ENCODE measurements at regions not wholly inside any gene's neighbourhood (a gene's known extent, or its start where the extent isn't known, plus 50 kb on each side); places are given as distances from the start of the nearest gene placed in this dataset.

DNA sequence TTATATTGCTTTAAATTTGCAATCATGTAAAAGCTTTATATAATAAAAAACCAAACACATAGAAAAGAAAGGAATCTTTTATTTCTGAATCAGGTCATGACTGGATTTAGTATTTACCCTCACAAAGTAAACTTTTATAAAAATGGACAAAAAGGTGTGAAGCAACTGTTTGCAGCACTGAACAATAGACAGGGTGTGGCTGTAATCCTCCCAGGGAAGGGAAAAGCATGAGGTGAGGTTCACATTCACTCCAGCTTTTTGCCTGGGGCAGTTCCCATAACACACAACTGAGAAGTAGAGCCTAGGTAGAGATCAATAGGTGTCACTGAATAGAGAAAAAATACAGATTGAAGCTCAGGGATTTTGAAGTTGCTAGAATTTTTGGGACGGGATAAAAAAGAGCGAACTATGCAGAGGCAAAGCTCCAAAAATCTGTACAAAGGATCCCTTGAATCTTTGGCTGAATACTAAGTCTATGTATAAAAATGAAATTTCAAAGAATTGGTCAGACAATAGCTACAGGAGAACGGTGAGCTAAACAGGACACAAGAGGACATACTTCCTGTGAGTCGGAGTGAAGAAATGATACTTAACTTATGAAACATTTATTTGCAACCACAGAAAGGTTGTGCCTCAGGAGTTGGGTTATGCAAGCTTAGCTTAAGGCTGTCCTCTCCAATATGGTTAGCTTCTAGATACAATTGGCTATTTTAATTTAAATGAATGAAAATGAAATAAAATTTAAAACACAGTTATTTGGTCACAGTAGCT, 162.0 kb upstream of the ZP4 start:
- TF ChIP-seq, protein P1, sequence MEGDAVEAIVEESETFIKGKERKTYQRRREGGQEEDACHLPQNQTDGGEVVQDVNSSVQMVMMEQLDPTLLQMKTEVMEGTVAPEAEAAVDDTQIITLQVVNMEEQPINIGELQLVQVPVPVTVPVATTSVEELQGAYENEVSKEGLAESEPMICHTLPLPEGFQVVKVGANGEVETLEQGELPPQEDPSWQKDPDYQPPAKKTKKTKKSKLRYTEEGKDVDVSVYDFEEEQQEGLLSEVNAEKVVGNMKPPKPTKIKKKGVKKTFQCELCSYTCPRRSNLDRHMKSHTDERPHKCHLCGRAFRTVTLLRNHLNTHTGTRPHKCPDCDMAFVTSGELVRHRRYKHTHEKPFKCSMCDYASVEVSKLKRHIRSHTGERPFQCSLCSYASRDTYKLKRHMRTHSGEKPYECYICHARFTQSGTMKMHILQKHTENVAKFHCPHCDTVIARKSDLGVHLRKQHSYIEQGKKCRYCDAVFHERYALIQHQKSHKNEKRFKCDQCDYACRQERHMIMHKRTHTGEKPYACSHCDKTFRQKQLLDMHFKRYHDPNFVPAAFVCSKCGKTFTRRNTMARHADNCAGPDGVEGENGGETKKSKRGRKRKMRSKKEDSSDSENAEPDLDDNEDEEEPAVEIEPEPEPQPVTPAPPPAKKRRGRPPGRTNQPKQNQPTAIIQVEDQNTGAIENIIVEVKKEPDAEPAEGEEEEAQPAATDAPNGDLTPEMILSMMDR (conservative IDR thresholded peaks at IDR 0.05) = no peak
- no peak for TF ChIP-seq ZFX (IDR thresholded peaks at IDR 0.05)
